ENCODE measurements at regions not wholly inside any gene's neighbourhood (a gene's known extent, or its start where the extent isn't known, plus 50 kb on each side); places are given as distances from the start of the nearest gene placed in this dataset.

DNA sequence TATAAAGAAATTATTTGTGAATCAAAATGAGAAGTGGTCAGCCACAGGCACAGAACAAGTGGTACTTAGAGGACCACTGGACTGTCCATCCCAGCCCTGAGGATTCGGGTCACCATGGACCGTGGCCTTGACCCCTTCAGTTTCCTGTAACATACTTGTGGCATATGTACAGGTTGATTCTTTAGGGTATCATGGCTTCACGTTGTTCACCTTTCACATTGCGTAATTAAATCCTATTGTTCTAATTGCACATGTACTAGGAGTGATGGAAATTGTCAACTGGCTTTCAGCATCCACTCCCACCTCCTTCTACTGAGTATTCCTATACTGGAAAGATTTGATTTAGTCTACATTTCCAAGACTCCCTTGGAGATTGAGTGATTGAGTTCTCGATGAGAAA is 148.3 kb upstream of the GJB5 start:
- DNase-seq (ENCODE audit: low spot score): no peak

DNA sequence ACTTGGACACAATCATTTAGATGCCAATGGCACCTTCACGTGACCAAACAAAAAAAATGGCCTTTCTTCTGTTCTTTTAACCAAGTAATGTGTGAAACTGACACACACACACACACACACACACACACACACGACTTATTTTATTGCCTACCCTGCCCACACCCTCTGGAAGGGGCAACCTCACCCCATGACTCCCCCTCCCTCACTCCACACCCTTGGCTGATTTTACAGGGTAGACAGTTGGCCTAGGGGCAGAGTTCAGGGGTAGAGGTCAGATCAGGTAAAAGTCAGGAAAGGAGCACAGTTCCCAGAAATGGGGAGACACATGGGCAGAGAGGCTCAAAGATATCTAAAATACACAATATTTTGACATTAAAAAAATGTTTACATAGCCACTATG is 144.8 kb upstream of the GJB5 start:
- DNase-seq (ENCODE audit: low spot score): no peak

GRCh38 chr1:34611571-34611970 is 143.3 kb upstream of the GJB5 start:
- no peak for DNase-seq (ENCODE audit: low spot score)

DNA sequence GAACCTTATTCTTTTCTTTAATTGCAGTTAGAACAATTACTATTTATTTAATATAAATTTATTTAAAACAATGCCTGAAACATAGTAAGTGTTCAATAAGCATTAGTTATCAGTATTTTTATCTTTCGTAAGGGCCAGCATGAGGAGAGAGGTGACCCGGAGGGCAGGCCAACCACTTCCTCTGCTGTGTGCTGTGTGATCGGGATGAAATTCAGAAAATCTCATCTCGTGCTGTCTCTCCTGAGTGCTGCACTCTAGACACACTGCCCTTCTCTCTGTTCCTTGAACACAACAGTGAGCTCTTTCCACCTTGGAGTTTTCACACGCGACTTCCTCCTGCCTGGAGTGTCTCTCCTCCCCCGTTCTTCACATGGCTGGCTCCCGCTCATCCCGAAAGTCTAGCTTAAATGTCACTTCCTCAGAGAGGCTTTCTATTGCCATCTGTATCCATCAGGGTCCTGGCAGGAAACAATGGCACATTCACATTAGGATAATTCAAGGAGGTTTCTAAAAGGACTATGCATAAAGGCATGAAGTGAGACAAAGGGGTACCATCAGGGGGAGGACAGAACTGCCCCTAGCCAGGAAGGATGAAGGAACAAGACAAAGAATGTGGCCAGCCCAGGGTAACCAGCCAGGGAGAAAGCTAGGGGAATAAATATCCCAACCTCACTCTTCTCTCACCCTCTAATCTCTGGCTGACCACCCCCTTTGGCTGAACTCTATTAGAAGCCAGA is 142.6 kb upstream of the GJB5 start:
- DNase-seq (ENCODE audit: low spot score): no peak

DNA sequence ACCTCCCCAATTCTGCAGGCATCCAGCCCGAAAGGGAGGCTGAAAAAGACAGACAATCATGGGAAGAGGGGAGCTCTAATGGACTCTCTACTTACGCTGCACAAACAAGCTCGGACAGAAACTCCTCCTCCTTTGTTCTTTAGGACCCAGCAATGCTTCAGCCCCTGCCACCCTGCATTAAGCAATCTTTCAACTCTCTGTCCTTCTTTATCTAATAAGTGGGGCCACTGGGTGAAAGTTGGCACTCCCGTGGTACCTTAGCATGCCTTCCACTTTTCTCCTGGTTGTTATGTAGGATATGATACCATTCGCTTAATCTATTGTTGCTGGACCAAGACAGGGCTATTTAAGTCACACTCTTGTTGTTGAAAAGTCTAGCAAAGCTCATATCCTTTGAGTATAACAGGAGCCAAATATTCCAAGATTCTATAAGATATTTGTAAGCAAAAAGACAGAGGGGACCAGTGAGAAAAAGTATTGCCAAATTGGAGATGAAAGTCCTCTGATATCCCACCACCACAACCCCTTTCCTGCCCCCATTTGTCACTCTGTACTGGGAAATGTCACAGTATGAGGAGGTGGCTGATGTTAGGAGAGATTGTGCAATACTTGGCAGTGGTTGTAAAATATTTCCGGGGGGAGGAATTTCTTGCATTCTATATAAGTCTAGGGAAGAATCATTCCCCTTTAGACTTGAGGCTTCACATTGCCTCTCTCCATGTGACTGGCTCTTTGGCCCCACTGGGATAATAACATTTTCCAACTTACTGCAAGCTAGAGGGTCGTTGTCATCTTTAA is 137.3 kb upstream of the GJB5 start:
- no peak for DNase-seq (ENCODE audit: low spot score)

- no peak for DNase-seq (ENCODE audit: low spot score)
Measured at GRCh38 chr1:34618381-34618780, 136.5 kb upstream of the GJB5 start.

GRCh38 chr1:34619256-34619655 is 135.6 kb upstream of the GJB5 start:
- no peak for DNase-seq (ENCODE audit: low spot score)

DNA sequence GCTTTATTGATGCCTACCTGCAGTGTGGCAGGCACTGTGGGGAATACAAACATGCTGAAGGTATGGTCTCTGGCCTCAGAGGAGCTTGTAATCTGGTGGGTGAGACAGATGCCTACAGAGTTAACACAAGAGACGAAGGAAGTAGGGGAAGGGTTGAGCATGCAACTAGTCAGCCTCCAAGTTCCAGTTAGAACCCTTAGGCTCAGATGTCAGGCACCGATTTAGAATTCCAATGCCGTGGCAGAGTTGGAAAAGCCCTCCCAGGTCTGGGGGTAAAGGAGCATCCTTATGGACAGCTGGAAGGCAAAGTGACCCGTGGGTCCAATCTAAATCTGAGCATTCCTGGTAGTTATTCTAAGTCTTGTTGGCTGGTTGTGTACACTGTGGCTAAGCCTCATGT is 132.9 kb upstream of the GJB5 start:
- no peak for DNase-seq (ENCODE audit: low spot score)

- DNase-seq (ENCODE audit: low spot score): no peak
Measured at GRCh38 chr1:34625521-34626015, 129.3 kb upstream of the GJB5 start.

GRCh38 chr1:34627465-34628240 is 127.2 kb upstream of the GJB5 start:
- DNase-seq (ENCODE audit: low spot score): no peak

- no peak for DNase-seq (ENCODE audit: low spot score)
Measured at GRCh38 chr1:34631126-34631525, 123.7 kb upstream of the GJB5 start.

GRCh38 chr1:34639701-34640100 is 115.1 kb upstream of the GJB5 start:
- no peak for DNase-seq (ENCODE audit: low spot score)

DNA sequence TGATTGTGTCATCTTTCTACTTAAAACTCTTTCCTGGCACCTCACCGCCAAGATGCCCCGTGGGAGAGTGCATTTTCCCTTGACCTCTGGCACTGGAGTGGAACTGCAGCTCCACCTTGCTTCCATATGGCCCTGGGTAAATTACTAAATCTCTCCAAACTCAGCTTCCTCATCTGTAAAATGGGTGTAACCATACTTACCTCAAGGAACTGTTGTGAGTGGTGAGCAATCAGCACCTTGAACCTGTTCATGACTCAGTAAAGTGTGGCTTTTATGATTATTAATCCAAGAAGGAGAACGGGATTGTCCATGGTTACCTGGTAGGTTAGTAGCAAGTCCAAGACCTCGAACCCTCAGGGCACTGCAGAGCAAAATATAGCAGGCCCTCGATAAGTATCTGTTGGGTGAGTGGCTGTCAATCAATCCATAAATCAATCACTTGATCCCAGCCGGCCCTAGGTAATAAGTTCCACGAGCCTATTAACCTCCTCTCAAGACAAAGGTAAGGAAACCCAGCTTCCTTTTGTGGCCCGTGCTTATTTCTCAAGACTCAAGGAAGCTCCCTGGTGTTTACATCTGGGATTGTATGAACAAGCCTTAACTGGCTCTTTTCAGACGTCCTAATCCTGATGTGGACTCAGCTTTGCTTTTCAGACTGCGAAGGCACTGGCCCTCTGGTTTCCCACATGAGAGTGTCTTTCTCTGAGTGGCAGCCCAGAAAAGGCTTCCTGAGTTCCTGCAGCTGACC is 114.0 kb upstream of the GJB5 start:
- no peak for DNase-seq (ENCODE audit: low spot score)

DNA sequence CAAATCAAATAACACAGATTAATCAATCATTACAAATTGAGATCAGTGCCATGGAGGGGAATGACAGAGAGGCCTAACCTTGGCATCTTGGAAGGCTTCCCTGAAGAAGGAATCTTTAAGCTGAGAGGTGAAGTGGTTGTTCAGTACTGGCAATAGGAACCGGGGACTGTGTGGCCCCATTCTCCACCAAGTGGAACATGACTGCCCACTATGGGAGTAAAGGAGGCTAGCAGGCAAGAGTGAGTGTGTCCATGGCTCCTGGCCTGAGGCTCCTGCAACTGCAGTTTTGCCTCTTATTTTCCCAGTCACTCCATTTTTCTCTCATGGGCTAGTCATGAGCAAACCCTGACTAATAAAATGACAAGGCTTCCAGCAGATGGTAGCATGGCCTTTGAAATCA is 112.2 kb upstream of the GJB5 start:
- DNase-seq (ENCODE audit: low spot score): no peak

GRCh38 chr1:34645109-34645688 is 109.6 kb upstream of the GJB5 start:
- no peak for DNase-seq (ENCODE audit: low spot score)

DNA sequence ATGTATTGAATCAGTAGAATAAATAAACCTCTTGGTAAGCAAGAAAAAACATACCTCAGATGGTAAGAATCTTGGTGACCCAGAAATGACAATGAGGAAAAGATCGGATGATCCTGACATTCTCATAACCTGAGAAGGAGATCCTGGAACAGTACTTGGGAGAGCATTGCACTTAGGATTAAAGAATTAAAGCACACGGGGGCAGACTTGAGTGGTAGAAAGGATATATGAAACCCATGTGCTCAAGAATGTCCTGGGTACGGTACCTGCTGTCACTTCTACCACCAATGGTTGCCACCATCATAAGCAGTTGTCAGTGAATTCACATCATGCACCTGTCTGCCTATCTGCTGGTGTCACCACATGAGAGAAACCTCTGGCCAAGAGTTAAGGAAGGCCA is 108.9 kb upstream of the GJB5 start:
- DNase-seq (ENCODE audit: low spot score): no peak

DNA sequence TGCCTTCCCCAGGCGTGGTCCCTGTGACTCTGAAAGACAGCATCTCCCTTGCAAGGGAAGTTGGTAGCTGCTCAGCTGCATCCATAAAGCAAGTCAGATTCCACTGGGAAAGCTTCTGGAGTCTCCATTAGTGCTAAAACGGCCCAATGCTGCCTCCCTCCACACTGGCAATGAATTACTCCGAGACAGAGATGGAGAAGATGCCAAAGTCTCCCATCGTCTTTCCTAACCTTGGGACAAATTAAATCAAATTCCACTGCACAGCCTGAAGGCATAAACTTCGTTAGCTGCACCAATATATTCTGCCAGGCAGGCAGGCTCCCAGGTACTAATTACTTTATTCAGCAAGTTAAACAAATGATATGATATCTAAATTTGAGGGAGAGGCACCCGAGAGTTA is 106.3 kb upstream of the GJB5 start:
- no peak for DNase-seq (ENCODE audit: low spot score)

DNA sequence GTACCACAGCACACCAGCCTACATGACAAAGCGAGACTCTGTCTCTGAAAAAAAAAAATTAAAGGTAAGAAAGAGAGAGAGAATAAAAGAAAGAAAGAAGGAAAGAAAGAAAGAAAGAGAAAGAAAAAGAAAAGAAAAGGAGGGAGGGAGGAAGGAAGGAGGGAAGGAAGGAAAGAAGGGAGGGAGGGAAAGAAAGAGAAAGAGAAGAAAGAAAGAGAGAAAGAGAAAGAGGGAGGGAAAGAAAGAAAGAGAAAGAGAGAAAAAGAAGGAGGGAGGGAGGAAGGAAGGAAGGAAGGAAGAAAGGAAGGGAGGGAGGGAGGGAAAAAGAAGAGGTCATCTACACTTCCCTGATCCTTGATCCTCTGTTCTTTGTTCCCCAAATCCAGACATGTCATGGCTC is 104.8 kb upstream of the GJB5 start:
- DNase-seq (ENCODE audit: low spot score): no peak

GRCh38 chr1:34650800-34651199 is 104.0 kb upstream of the GJB5 start:
- DNase-seq (ENCODE audit: low spot score): no peak

GRCh38 chr1:34653110-34653509 is 101.7 kb upstream of the GJB5 start:
- no peak for DNase-seq (ENCODE audit: low spot score)

DNA sequence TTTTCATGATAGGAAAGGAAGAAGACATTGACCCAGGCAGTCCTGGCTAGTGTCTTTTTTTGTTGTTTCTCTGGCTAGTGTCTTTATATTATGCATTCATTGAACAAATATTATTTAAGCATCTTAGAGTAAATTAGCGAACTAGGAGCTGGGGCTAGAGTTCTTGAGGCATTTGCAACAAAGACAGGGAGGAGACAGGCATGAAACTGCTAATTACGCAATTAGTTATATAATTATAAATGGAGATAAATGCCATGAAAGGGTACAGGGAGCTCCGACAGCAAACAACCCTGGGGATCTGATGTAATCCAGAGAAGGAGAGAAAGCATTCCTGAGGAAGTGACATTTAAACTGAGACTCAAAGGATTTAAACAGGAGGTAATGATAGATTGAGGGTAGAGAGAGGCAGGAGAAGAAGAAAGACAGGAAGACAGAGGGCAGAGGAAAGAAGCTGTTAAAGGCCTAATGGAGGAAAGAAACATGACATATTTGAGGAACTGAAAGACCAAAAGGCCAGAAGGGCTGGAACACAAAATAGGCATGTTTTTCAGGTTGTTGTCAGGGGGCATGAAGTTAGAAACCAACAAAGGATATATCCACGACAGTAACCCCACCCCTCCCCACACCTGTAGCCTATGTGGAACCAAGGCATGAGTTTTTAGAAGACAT is 99.5 kb upstream of the GJB5 start:
- DNase-seq (ENCODE audit: low spot score): no peak
